Stimulated activated CD4-positive, alpha-beta T cell treated with anti-CD3 and anti-CD28 coated beads, Interleukin-4, amount 100 ng/mL, for 1 hour (primary cell): ENCODE measurements at regions not wholly inside any gene's neighbourhood (a gene's known extent, or its start where the extent isn't known, plus 50 kb on each side); places are given as distances from the start of the nearest gene placed in this dataset.
"Not testable (repeated sequence)": the region's sequence is repeated elsewhere in the genome, so short reads cannot be mapped to it uniquely, and the experiment has no call there.

Experiments used
- DNase-seq: peaks from one replicate; pipeline ENCODE4 v3.0.0-alpha.2; 2020

- DNase-seq: no peak
These were observed 688.2 kb upstream of the HS6ST1 start for GRCh38 chr2:129006901-129007300.

DNA sequence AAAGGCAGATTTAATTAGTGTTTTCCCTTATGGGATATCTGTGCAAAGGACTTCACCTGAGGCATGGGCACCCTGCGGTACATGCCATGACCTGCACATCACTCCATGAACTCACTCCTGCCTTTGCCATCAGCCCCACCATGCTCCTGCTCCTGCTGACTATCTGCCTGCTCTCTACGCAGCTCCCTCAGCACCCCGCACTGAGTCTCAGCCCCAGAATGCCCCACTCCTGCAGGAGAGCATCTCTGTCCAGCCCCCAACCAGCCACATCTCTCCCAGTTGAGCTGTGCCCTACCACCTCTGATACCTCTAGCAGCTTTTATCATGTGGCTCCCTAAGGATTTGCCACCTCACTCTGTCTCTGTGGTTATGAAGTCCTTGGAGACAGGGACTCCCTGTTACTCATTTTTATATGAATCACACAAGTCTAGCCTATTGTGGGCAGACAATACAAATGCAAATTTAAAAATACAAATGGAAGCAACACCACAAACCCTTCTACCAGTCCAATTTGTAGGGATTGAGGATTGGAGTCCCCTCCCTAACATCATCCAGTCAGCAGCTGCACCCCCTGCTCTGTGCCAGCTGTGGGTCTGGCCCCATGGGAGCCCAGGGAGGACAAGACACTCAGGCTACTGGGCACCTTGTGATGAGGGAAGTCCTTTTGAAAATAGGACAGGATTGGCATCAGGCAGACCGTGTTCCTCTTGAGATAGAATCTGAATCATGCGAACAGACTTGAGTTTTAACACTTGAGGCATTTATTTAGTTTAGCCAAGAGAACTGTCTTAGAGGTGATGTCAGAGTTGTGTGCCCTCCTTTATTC lies 689.6 kb upstream of the HS6ST1 start:
- DNase-seq: no peak

GRCh38 chr2:129008881-129009554 lies 690.4 kb upstream of the HS6ST1 start:
- DNase-seq: no peak

GRCh38 chr2:129009555-129010146 lies 691.0 kb upstream of the HS6ST1 start:
- DNase-seq: no peak

DNA sequence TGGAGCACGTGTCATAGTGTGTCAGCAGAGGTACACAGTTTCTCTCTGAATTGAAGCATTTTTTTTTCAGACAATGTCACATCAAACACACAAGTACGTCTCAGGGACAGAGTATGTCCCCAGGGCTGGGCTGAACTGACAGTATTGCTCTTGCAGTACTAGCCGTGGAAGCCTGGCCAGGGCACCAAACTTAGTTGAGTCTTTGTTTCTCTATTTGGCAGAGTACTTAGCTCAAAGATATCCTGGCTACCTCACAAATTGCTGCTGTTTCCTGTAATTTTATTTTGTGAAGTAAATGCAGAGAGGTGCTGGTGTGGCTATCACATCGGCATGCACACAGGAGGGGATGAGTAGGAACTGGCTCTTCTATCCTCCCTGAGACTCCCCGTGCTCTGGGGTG lies 691.6 kb upstream of the HS6ST1 start:
- no peak for DNase-seq

- DNase-seq: no peak
These were observed 692.9 kb upstream of the HS6ST1 start for GRCh38 chr2:129011466-129012061.

DNA sequence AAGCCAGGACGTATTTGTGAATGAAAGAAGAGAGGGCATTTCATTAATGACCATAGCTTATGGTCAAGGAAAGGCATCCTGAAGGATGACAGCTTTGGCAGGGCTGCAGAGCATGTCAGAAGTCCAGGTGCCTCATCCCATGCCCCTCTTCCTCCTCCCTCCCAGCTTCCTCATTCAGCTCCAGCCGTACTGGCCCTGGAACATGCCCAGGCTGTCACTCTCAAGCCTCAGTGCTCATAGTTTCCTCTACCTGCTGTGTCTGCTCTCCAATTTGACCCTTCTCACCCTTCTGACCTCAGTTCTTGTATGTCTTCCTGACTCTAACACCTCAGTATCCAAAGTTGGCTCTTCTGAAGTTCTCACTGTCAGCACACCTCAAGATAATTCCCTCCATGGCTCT lies 695.8 kb upstream of the HS6ST1 start:
- DNase-seq: no peak

GRCh38 chr2:129015397-129016285 lies 697.0 kb upstream of the HS6ST1 start:
- no peak for DNase-seq

GRCh38 chr2:129016972-129017371 lies 698.3 kb upstream of the HS6ST1 start:
- no peak for DNase-seq

- no peak for DNase-seq
These were observed 706.1 kb upstream of the HS6ST1 start for GRCh38 chr2:129024796-129025195.

- DNase-seq: no peak
These were observed 717.3 kb upstream of the HS6ST1 start for GRCh38 chr2:129035992-129036391.

DNA sequence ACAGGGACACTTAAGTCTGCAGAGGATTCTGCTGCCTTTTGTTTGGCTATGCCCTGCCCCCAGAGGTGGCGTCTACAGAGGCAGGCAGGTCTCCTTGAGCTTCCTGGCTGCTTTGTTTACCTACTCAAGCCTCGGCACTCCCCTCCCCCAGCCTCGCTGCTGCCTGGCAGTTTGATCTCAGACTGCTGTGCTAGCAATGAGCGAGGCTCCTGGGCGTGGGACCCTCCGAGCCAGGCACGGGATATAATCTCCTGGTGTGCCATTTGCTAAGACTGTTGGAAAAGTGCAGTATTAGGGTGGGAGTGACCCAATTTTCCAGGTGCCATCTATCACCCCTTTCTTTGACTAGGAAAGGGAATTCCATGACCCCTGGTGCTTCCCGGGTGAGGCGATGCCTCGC lies 725.0 kb upstream of the HS6ST1 start:
- DNase-seq: not testable (repeated sequence)

DNA sequence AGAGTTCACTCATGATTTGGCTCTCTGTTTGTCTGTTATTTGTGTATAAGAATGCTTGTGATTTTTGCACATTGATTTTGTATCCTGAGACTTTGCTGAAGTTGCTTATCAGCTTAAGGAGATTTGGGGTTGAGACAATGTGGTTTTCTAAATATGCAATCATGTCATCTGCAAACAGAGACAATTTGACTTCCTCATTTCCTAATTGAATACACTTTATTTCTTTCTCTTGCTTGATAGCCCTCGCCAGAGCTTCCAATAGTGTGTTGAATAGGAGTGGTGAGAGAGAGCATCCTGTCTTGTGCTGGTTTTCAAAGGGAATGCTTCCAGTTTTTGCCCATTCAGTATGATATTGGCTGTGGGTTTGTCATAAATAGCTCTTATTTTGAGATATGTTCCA lies 727.8 kb upstream of the HS6ST1 start:
- not testable (repeated sequence) for DNase-seq

GRCh38 chr2:129050101-129050500 lies 731.4 kb upstream of the HS6ST1 start:
- DNase-seq: no peak

GRCh38 chr2:129055242-129055641 lies 736.6 kb upstream of the HS6ST1 start:
- DNase-seq: no peak

DNA sequence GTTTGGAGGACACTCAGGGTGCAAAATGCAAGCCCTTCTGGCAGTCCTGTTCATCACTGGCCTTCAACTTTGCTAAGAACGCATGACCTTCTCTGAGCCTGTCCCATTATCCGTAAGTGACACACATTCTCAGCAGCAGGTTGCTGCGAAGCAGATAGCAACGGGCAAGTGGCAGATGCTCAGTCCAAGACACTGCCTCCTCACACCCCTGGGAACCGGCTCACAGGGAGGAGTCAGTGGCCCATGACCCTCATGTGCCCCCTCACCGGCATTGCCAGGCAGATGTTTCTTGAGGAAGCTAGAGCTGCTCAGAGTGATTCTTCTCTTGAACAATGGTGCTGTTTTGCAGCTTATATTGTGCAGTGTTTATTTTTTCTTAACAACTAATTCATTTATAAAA lies 737.2 kb upstream of the HS6ST1 start:
- no peak for DNase-seq

DNA sequence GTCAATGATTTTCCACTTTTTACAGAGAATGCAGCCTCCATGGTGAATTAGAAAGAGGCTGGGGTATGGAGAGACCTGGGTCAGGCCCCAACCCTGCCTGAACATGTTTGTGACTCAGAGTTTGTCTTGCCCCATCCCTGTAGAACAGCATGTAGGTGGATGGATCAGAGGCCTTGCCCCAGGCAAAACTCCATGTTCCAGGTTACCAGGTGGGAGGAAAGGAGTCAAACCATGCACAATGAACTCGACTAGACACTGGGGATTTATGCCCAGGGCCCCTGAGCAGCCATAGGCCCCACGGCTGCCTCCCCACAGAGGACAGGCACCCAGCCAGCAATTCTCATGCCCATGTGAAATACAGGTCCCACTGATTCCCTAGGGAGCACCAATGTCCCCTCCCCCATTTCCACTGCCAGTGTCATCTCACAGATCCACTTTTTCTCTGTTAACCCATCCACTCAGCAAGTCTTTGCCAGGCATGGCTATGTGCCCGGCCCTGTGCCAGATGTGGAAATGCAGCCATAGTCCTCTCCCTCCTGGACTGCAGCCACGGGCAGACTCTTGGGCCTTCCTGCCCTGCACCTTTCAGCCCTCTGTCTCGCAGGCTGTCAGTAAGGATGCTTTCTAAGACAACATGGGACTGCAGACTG lies 737.8 kb upstream of the HS6ST1 start:
- no peak for DNase-seq

GRCh38 chr2:129056959-129057317 lies 738.3 kb upstream of the HS6ST1 start:
- DNase-seq: no peak

DNA sequence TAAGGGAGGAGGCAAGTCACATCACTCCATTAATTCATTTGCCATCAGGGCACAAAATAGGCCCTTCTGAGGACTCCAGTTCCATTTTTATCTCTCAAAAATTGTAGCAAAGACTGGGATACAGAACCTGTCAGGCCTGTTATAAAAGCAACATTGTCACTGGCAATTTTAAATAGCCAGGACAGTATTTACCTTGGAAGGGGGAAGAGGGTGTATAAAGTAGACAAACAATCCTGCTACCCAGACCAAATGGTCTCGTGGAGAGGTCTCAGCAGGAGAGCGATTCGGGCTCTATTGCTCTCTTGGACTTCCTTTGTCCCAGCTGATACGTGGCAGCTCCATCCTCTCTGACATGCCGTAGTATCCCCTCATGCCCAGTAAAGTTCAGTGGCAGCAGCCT lies 740.3 kb upstream of the HS6ST1 start:
- no peak for DNase-seq

DNA sequence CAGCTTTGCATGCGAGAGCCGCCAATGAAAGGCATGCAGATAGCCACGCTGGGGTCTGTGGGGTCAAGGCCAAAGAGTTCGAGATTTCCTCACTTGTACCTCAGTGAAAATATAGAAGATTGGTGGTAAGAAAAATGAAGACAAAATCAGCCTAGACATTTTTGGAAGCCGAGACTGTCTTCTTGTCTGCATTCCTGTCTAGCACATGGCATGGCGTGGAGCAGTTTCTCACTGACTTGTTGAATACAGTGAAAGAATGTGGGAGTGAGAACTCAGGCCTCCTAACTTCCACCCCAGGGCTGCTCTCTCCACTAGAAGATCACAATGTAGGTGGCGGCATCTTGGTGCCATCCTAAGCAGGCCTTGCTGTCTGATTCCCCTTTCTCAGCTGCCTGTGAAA lies 740.8 kb upstream of the HS6ST1 start:
- no peak for DNase-seq

DNA sequence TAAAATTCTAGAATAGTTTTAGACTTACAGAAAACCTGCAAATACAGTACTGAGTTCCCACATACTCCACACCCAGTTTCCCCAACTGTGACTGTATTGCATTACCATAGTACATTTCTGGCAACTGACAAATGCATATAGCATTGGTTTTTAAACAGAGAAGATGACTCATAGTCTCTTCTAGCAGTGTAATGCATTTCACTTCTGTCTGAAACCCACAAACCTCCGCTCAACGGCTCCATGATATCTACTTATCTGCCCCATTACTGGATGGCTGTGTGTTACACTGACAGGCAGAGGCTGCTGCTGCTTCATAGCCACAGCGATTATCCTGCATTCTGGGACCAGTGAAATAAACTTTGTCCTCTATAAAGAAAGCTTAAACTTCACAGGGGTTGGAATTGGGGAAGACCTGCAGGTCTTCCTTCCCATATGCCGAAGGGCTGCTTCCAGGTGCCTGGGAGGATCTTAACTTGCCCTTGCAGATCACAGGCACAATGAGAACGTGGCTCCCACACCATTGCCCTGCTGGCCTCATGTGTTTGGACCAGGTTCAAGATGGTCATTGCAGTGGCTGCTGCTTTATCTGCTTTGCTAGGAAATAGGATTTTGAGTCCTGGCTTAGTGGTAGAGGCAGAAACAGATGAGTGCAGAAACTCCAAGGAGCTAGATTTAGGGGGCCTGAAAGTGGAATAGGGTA lies 742.6 kb upstream of the HS6ST1 start:
- DNase-seq: no peak

DNA sequence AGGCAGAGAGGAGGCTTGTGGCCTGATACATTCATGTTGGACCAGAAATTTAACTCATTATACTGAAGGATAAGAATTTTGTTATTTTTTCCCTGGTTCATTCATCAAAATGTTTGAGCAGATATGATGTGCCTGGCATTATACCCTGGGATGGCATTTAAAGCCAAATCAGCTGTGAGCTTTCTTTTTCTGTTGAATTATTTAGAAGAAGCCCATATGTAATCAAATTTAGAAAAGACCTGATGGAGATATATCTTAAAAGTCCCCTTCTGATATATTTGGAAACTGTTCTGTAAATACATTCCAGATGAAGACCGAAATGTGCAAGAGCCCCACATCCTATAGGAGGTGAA lies 743.1 kb upstream of the HS6ST1 start:
- DNase-seq: no peak
